ENCODE measurements at regions not wholly inside any gene's neighbourhood (a gene's known extent, or its start where the extent isn't known, plus 50 kb on each side); places are given as distances from the start of the nearest gene placed in this dataset.

DNA sequence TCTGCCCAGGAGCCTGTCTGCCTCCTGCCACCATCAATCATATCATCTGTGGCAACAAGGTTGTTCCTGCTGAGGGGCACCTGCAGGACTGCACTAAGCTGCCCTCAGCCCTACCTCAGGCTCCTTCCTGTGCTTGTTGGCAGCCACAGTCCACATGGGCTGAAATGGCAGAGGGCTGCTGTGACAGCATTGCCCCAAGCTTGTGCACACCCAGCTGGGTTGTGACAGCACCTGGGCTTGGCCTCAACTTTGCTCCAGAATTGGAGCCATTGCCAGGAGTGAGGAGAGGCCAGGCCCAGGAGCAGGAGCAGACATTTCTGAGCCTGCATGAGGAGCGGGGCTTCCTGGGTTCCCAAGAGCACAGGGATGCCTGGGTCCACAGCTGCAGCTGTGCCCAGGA, 340.9 kb upstream of the CHRM2 start:
- H3K4me1 ChIP-seq (ENCODE audit: insufficient read depth, low read length), result no peaks in the 10 kb centered on the region
- no peaks in the 10 kb centered on the region for H3K36me3 ChIP-seq (ENCODE audit: insufficient read depth, low read depth, low read length)
- no peaks in the 10 kb centered on the region for H3K9me3 ChIP-seq (ENCODE audit: insufficient read depth, low read depth, low read length)
- no peak overlapping the region for H3K27ac ChIP-seq (ENCODE audit: low read length)
- H3K27me3 ChIP-seq (ENCODE audit: insufficient read depth, low read length), result no peaks in the 10 kb centered on the region
- H3K9ac ChIP-seq (ENCODE audit: low read depth, low read length), result no peak overlapping the region
- no peak overlapping the region for H3K4me3 ChIP-seq (ENCODE audit: low read length)

GRCh38 chr7:136526408-136527105, 341.9 kb upstream of the CHRM2 start:
- no peaks in the 10 kb centered on the region for H3K36me3 ChIP-seq (ENCODE audit: insufficient read depth, low read depth, low read length)
- no peak overlapping the region for H3K27ac ChIP-seq (ENCODE audit: low read length)
- no peak overlapping the region for H3K9ac ChIP-seq (ENCODE audit: low read depth, low read length)
- no peaks in the 10 kb centered on the region for H3K4me1 ChIP-seq (ENCODE audit: insufficient read depth, low read length)
- no peaks in the 10 kb centered on the region for H3K9me3 ChIP-seq (ENCODE audit: insufficient read depth, low read depth, low read length)
- no peak overlapping the region for H3K4me3 ChIP-seq (ENCODE audit: low read length)
- H3K27me3 ChIP-seq (ENCODE audit: insufficient read depth, low read length), result no peaks in the 10 kb centered on the region

DNA sequence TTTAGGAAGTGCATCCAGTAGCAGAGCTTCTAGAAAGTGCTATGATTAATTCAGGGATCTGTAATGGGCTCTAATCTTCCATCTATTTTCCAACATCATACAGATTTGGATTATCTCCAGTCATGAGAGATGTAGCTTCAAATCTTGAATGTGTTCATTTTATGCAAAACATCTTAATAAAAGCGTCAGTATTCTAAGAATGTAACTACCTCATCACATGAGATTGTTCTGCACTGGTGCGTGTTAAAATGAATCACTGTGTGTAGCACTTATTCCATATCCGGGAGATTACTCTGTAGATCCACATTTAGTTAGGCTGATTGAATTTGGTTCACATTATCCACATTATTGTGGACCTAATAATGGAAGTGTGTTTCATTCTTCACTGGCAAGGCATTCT, 344.9 kb upstream of the CHRM2 start:
- H3K4me1 ChIP-seq (ENCODE audit: insufficient read depth, low read length), result no peaks in the 10 kb centered on the region
- no peak overlapping the region for H3K4me3 ChIP-seq (ENCODE audit: low read length)
- no peak overlapping the region for H3K9ac ChIP-seq (ENCODE audit: low read depth, low read length)
- no peak overlapping the region for H3K27ac ChIP-seq (ENCODE audit: low read length)
- H3K9me3 ChIP-seq (ENCODE audit: insufficient read depth, low read depth, low read length), result no peaks in the 10 kb centered on the region
- no peaks in the 10 kb centered on the region for H3K27me3 ChIP-seq (ENCODE audit: insufficient read depth, low read length)
- H3K36me3 ChIP-seq (ENCODE audit: insufficient read depth, low read depth, low read length), result no peaks in the 10 kb centered on the region

- no peaks in the 10 kb centered on the region for H3K27me3 ChIP-seq (ENCODE audit: insufficient read depth, low read length)
- no peaks in the 10 kb centered on the region for H3K36me3 ChIP-seq (ENCODE audit: insufficient read depth, low read depth, low read length)
- no peak overlapping the region for H3K27ac ChIP-seq (ENCODE audit: low read length)
- no peaks in the 10 kb centered on the region for H3K9me3 ChIP-seq (ENCODE audit: insufficient read depth, low read depth, low read length)
- H3K4me3 ChIP-seq (ENCODE audit: low read length), result no peak overlapping the region
- H3K9ac ChIP-seq (ENCODE audit: low read depth, low read length), result no peak overlapping the region
- H3K4me1 ChIP-seq (ENCODE audit: insufficient read depth, low read length), result peaks cover 7% of the 10 kb centered on the region; the same call in 1 of the 2 replicates
Measured at GRCh38 chr7:136517971-136518370, 350.5 kb upstream of the CHRM2 start.

- Histone ChIP-seq H3K9ac (ENCODE audit: low read depth, low read length) (no peak overlapping the region), H3K4me1 (ENCODE audit: insufficient read depth, low read length) (peaks cover 7% of the 10 kb centered on the region; the same call in 1 of the 2 replicates), H3K27ac (ENCODE audit: low read length) (no peak overlapping the region), H3K27me3 (ENCODE audit: insufficient read depth, low read length) (no peaks in the 10 kb centered on the region), H3K9me3 (ENCODE audit: insufficient read depth, low read depth, low read length) (no peaks in the 10 kb centered on the region), H3K4me3 (ENCODE audit: low read length) (0 out of 2 replicates have a peak overlapping the region, but pooled peaks have one; percentile 11), H3K36me3 (ENCODE audit: insufficient read depth, low read depth, low read length) (no peaks in the 10 kb centered on the region)
Measured at GRCh38 chr7:136514776-136515175, 353.7 kb upstream of the CHRM2 start.

DNA sequence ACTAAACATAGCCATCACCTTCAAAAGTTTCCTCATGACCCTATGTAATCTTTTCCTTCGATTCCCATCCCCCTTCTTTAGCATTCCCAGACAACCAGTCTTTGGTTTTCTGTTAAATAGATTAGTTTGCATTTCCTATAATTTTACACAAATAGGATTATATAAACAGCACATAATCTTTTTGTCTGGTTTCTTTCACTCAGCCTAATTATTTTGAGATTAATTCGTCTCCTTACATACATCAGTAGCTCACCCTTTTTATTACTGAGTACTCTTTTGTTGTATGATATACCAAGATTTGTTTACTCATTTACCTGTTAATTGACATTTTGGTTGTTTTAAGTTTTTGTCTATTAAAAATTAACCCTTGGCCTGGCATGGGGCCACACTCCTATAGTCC, 354.7 kb upstream of the CHRM2 start:
- Histone ChIP-seq H3K4me3 (ENCODE audit: low read length) (no peak overlapping the region), H3K27ac (ENCODE audit: low read length) (no peak overlapping the region), H3K36me3 (ENCODE audit: insufficient read depth, low read depth, low read length) (no peaks in the 10 kb centered on the region), H3K27me3 (ENCODE audit: insufficient read depth, low read length) (no peaks in the 10 kb centered on the region), H3K9me3 (ENCODE audit: insufficient read depth, low read depth, low read length) (no peaks in the 10 kb centered on the region), H3K4me1 (ENCODE audit: insufficient read depth, low read length) (peaks cover 7% of the 10 kb centered on the region; the same call in 1 of the 2 replicates), H3K9ac (ENCODE audit: low read depth, low read length) (no peak overlapping the region)

GRCh38 chr7:136509466-136509865, 359.0 kb upstream of the CHRM2 start:
- H3K4me3 ChIP-seq (ENCODE audit: low read length), result no peak overlapping the region
- no peaks in the 10 kb centered on the region for H3K9me3 ChIP-seq (ENCODE audit: insufficient read depth, low read depth, low read length)
- no peak overlapping the region for H3K9ac ChIP-seq (ENCODE audit: low read depth, low read length)
- H3K4me1 ChIP-seq (ENCODE audit: insufficient read depth, low read length), result peaks cover 6% of the 10 kb centered on the region; the same call in 1 of the 2 replicates
- H3K27ac ChIP-seq (ENCODE audit: low read length), result no peak overlapping the region
- no peaks in the 10 kb centered on the region for H3K36me3 ChIP-seq (ENCODE audit: insufficient read depth, low read depth, low read length)
- no peaks in the 10 kb centered on the region for H3K27me3 ChIP-seq (ENCODE audit: insufficient read depth, low read length)

GRCh38 chr7:136502162-136502561, 366.3 kb upstream of the CHRM2 start:
- Histone ChIP-seq H3K9ac (ENCODE audit: low read depth, low read length) (no peak overlapping the region), H3K27ac (ENCODE audit: low read length) (no peak overlapping the region), H3K27me3 (ENCODE audit: insufficient read depth, low read length) (no peaks in the 10 kb centered on the region), H3K9me3 (ENCODE audit: insufficient read depth, low read depth, low read length) (no peaks in the 10 kb centered on the region), H3K4me3 (ENCODE audit: low read length) (no peak overlapping the region), H3K4me1 (ENCODE audit: insufficient read depth, low read length) (peaks cover 5% of the 10 kb centered on the region; the same call in 1 of the 2 replicates), H3K36me3 (ENCODE audit: insufficient read depth, low read depth, low read length) (no peaks in the 10 kb centered on the region)

DNA sequence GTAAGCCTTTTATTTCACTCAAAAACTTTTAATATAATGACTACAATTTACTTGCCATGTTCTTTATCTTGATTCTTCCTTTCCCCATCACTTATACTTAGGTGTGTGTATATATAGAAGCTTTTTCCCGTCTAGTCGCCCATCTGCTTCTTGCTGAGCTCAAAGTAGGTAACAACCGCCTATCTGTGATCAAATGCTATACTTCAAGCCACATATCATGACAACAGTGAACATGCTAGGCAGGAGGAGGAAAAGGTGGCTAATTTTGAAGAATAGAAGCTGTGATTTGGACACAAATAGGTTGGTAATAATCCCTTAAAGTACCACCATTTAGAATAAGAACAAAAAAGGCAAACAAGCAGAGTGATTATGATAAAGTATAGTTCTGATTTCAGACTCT, 367.3 kb upstream of the CHRM2 start:
- Histone ChIP-seq H3K9me3 (ENCODE audit: insufficient read depth, low read depth, low read length) (no peaks in the 10 kb centered on the region), H3K9ac (ENCODE audit: low read depth, low read length) (no peak overlapping the region), H3K27me3 (ENCODE audit: insufficient read depth, low read length) (no peaks in the 10 kb centered on the region), H3K4me1 (ENCODE audit: insufficient read depth, low read length) (peaks cover 8% of the 10 kb centered on the region; the same call in 1 of the 2 replicates), H3K36me3 (ENCODE audit: insufficient read depth, low read depth, low read length) (no peaks in the 10 kb centered on the region), H3K27ac (ENCODE audit: low read length) (no peak overlapping the region), H3K4me3 (ENCODE audit: low read length) (no peak overlapping the region)

DNA sequence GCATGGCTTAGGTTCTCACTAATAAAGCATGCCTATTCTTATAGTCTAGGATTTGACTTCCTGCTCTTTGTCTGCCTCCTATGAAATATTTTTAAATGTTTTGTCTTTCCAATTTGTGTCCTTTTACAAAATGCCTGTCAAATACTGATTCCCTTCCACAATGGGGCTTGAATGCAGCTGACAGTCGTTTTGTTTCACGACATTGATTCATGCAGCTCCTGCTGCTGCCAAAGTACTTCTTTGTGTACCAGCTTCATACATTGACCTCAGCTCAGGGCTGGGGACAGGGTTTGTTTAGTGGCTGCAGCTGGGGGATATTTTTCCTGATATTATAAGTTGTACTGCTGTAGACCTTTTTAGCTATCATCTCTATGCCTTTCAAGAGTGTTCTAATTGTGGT, 371.9 kb upstream of the CHRM2 start:
- Histone ChIP-seq H3K4me1 (ENCODE audit: insufficient read depth, low read length) (0 out of 2 replicates have a peak, but pooled peaks cover 3% of the 10 kb centered on the region), H3K27me3 (ENCODE audit: insufficient read depth, low read length) (no peaks in the 10 kb centered on the region), H3K9ac (ENCODE audit: low read depth, low read length) (no peak overlapping the region), H3K4me3 (ENCODE audit: low read length) (no peak overlapping the region), H3K36me3 (ENCODE audit: insufficient read depth, low read depth, low read length) (no peaks in the 10 kb centered on the region), H3K9me3 (ENCODE audit: insufficient read depth, low read depth, low read length) (no peaks in the 10 kb centered on the region), H3K27ac (ENCODE audit: low read length) (no peak overlapping the region)

- Histone ChIP-seq H3K36me3 (ENCODE audit: insufficient read depth, low read depth, low read length) (no peaks in the 10 kb centered on the region), H3K4me1 (ENCODE audit: insufficient read depth, low read length) (0 out of 2 replicates have a peak, but pooled peaks cover 3% of the 10 kb centered on the region), H3K27ac (ENCODE audit: low read length) (no peak overlapping the region), H3K9ac (ENCODE audit: low read depth, low read length) (no peak overlapping the region), H3K9me3 (ENCODE audit: insufficient read depth, low read depth, low read length) (no peaks in the 10 kb centered on the region), H3K27me3 (ENCODE audit: insufficient read depth, low read length) (no peaks in the 10 kb centered on the region), H3K4me3 (ENCODE audit: low read length) (no peak overlapping the region)
Measured at GRCh38 chr7:136495081-136495480, 373.4 kb upstream of the CHRM2 start.

DNA sequence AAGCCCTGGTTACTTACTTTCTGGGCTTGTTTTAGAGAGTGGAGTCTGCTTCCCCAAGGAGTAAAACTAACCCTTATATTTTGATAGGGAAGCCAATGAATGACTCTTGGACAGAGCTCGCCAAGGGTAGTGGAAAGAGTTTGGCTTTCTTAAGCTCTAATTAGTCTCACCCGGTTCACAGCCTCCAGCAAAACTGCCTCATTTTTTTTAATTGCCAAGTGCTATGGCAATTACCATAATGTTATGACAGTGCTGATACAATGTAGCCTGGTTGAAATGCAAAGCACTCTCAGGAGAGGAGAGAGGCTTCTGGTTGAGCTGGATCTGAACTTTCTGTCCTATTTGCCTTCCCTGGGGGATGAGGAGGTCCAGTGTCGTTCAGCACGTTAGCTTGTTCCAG, 376.1 kb upstream of the CHRM2 start:
- no peaks in the 10 kb centered on the region for H3K36me3 ChIP-seq (ENCODE audit: insufficient read depth, low read depth, low read length)
- 0 out of 2 replicates have a peak, but pooled peaks cover 3% of the 10 kb centered on the region for H3K4me1 ChIP-seq (ENCODE audit: insufficient read depth, low read length)
- no peaks in the 10 kb centered on the region for H3K27me3 ChIP-seq (ENCODE audit: insufficient read depth, low read length)
- H3K9me3 ChIP-seq (ENCODE audit: insufficient read depth, low read depth, low read length), result no peaks in the 10 kb centered on the region
- no peak overlapping the region for H3K27ac ChIP-seq (ENCODE audit: low read length)
- H3K9ac ChIP-seq (ENCODE audit: low read depth, low read length), result no peak overlapping the region
- no peak overlapping the region for H3K4me3 ChIP-seq (ENCODE audit: low read length)

All from iPS-20b (cell line).